ENCODE measurements at regions not wholly inside any gene's neighbourhood (a gene's known extent, or its start where the extent isn't known, plus 50 kb on each side); places are given as distances from the start of the nearest gene placed in this dataset.

GRCh38 chr6:140236732-140237131 lies 862.3 kb upstream of the CITED2 start:
- H3K4me3 ChIP-seq = no peak overlapping the region
- H3K36me3 ChIP-seq (ENCODE audit: low read depth, missing control alignments) = no peaks in the 10 kb centered on the region
- no peaks in the 10 kb centered on the region for H3K27me3 ChIP-seq
- TF ChIP-seq CTCF (IDR thresholded peaks at IDR 0.05) = no peak
- no peak for TF ChIP-seq POLR2A (IDR thresholded peaks at IDR 0.05)
- H3K4me1 ChIP-seq = no peaks in the 10 kb centered on the region
- H3K27ac ChIP-seq = no peak overlapping the region
- H3K9me3 ChIP-seq = no peaks in the 10 kb centered on the region
- intact Hi-C loops (cut with DNase I; ENCODE audit: low total_unique reads) = no loop called here
- 84 to 89% methylated on average over 3 of the region's 3 CpGs for WGBS, 2 donors
- DNase-seq = no peak

- no peak for DNase-seq
These were observed 855.8 kb upstream of the CITED2 start for GRCh38 chr6:140230282-140230681.

GRCh38 chr6:140228491-140228890 lies 854.0 kb upstream of the CITED2 start:
- Histone ChIP-seq H3K36me3 (ENCODE audit: low read depth, missing control alignments) (no peaks in the 10 kb centered on the region), H3K27ac (no peak overlapping the region), H3K27me3 (no peaks in the 10 kb centered on the region), H3K4me3 (no peak overlapping the region), H3K4me1 (no peaks in the 10 kb centered on the region), H3K9me3 (no peaks in the 10 kb centered on the region)
- 88 to 100% methylated on average over 1 of the region's 1 CpG for WGBS, 2 donors
- intact Hi-C loops (cut with DNase I; ENCODE audit: low total_unique reads) = no loop called here
- DNase-seq = no peak
- TF ChIP-seq POLR2A (IDR thresholded peaks at IDR 0.05) (no peak), CTCF (IDR thresholded peaks at IDR 0.05) (no peak)

More at GRCh38 chr6:140230282-140230681, 855.8 kb upstream of the CITED2 start:
- Histone ChIP-seq H3K9me3 (no peaks in the 10 kb centered on the region), H3K27ac (no peak overlapping the region), H3K4me1 (no peaks in the 10 kb centered on the region), H3K27me3 (no peaks in the 10 kb centered on the region), H3K4me3 (no peak overlapping the region), H3K36me3 (ENCODE audit: low read depth, missing control alignments) (no peaks in the 10 kb centered on the region)
- intact Hi-C loops (cut with DNase I; ENCODE audit: low total_unique reads) = no loop called here
- 64% methylated on average over 2 of the region's 2 CpGs; no CpG with 5 or more reads in 1 of the 2 donors for WGBS, 2 donors
- TF ChIP-seq POLR2A (IDR thresholded peaks at IDR 0.05) (no peak), CTCF (IDR thresholded peaks at IDR 0.05) (no peak)

- no peak overlapping the region for H3K27ac ChIP-seq
- H3K36me3 ChIP-seq (ENCODE audit: low read depth, missing control alignments) = no peaks in the 10 kb centered on the region
- H3K27me3 ChIP-seq = no peaks in the 10 kb centered on the region
- no peaks in the 10 kb centered on the region for H3K9me3 ChIP-seq
- TF ChIP-seq CTCF (IDR thresholded peaks at IDR 0.05) = no peak
- no peak for DNase-seq
- intact Hi-C loops (cut with DNase I; ENCODE audit: low total_unique reads) = no loop called here
- H3K4me3 ChIP-seq = no peak overlapping the region
- H3K4me1 ChIP-seq = no peaks in the 10 kb centered on the region
These were observed 852.2 kb upstream of the CITED2 start for GRCh38 chr6:140226637-140227036.

- H3K4me3 ChIP-seq = no peak overlapping the region
- no peak overlapping the region for H3K27ac ChIP-seq
- TF ChIP-seq CTCF (IDR thresholded peaks at IDR 0.05) (no peak), POLR2A (IDR thresholded peaks at IDR 0.05) (no peak)
- H3K36me3 ChIP-seq (ENCODE audit: low read depth, missing control alignments) = no peaks in the 10 kb centered on the region
- DNase-seq = no peak
- WGBS, 2 donors = 76 to 81% methylated on average over 2 of the region's 2 CpGs
- H3K27me3 ChIP-seq = no peaks in the 10 kb centered on the region
- no peaks in the 10 kb centered on the region for H3K4me1 ChIP-seq
- no peaks in the 10 kb centered on the region for H3K9me3 ChIP-seq
- intact Hi-C loops (cut with DNase I; ENCODE audit: low total_unique reads) = no loop called here
These were observed 851.4 kb upstream of the CITED2 start for GRCh38 chr6:140225701-140226436.
